Ureter (tissue), 1 donor: ENCODE measurements at regions not wholly inside any gene's neighbourhood (a gene's known extent, or its start where the extent isn't known, plus 50 kb on each side); places are given as distances from the start of the nearest gene placed in this dataset.

Source experiments
- DNase-seq: peaks from one replicate; pipeline ENCODE4 v3.0.0-alpha.2; 2020; ENCODE audit warnings: low spot score
- donor health status: DM: yes; HTN: yes; CAD: no.

DNA sequence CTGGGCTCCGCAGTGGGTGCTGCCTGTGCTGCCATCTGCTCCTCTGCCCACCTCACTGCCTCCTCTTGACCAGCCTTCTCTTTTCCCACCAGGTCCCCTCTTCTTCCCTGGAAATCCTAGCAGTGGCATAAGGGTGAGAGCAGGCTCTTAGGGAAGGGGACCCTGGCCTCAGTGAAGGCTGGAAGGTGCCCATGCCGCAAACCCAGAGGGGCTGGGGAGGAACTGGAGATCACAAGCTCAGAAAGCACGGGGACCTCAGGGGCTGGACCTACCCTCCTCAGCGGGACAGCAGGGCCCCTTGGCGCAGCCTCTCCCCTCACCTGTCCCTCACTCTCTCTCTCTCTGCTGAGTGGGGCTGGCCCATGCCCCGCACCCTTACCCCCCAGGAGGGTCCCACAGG is 144.4 kb upstream of the IRX2 start:
- DNase-seq, result peak; percentile 34

DNA sequence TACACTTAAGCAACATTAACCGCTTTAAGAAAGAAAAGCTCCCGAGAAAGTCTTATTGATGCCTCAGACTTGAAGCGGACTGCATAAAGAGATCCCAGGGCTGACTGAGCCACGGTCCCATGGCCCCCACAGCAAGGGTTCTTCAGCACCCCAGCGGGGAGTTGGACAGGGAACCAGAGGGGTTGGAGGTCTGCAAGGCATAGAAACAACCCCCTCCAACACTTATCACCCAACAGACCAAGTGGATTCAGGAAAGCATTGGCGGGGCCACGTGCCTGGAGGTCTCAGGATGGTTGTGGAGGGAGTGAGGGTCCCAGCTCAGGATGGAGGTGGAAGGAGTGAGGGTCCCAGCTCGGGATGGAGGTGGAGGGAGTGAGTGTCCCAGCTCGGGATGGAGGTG is 143.7 kb upstream of the IRX2 start:
- DNase-seq, result peak; percentile 18

DNA sequence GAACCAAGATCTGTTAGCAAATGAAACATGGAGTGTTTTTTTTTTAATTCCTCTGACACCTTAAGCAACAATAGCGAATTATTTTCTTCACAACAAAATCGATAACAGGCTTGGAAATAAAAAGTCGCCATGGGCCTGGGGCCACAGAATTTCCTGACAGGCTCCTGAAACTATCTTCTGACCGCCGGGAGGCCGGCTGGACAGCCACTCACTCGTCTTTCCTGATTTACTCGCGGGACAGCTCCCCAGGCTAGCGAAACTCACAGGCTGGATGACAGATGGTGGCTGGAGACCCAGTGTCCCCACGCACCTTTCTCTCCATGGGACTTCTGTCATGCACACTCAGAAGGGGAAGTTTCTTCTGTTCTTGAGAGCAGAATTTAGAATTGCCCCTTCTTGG is 143.3 kb upstream of the IRX2 start:
- DNase-seq, result peak; percentile 25

DNA sequence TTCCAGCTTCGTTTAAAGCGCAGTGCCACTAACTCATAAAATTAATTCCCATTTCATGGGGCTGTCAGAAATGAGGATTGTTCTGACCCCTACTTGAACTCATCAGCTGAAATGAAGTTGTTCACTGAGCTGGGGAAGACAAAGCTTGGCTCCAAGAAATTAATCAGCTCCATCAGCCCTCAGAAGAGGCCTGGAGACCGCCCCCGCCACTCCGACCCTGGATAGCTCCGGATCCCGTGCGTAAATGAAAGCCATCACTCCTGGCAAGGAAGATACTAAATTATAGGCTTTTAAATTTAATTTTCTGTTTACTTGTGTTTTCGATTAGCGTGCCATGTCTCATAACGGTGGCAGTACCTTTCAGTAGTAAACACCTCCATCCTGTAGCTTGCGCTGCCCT is 142.8 kb upstream of the IRX2 start:
- peak; percentile 19 for DNase-seq

DNA sequence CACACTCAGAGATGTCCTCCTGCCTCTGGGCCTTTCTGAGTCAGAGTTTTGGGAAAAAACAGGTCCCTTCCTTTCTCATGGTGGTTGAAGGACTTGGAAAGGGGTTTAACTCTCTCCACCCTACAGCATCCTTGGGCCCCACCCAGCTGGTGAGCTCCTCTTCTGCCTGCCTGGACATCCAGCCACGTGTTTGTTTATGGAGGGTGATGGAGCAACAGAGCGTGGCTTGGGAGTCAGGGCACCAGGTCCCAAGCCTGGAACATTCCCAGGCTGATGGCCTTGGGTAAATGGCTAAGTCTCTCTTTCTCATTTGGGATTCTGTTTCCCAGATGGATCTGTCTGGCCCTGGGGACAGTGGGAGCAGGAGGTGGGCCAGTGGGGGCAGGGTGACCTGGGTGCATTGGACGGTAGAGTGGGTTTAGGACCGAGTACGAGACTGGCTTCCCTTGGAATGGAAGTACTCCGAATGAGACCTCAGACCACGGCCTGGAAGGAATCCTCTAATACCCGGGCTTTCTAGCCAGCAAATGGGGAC is 141.1 kb upstream of the IRX2 start:
- peak; percentile 34 for DNase-seq

DNA sequence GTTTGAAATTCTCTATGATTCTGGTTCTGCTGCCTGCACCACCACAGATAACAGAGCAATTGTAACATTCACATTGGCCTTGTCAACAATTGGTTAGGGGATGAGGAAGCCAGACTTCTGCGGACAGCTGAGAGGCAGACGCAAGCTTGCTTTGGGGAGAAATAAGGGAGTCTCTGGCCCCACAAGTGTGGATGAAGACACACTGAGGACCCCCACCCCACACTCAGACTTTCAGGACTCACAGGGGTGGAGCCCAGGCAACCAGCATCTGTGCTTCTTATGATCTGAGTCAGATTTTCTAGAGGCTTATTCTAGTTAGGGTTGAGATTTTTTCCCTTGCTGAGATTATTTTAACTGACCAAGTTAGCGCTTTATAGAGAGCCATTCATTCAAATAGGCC is 140.3 kb upstream of the IRX2 start:
- peak; percentile 19 for DNase-seq

DNA sequence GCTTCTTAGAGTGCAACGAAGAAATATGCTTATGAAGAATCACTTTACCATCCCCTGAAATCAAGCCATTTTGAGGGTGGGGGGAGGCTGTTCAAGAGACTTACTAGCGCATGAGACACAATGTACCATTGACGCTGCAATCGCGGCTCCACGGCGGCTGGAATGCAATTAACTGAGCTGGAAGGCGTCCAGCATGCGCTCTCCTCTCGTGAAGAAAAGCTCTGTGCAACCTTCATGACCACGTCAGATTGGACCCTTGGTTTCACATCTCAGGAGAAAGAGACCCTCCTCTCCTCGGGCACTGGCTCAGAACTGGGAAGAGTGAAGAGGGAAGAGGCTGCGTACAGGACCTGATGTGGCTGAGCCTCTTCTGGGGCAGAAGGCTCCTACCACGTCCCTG is 138.5 kb upstream of the IRX2 start:
- peak; percentile 15 for DNase-seq

DNA sequence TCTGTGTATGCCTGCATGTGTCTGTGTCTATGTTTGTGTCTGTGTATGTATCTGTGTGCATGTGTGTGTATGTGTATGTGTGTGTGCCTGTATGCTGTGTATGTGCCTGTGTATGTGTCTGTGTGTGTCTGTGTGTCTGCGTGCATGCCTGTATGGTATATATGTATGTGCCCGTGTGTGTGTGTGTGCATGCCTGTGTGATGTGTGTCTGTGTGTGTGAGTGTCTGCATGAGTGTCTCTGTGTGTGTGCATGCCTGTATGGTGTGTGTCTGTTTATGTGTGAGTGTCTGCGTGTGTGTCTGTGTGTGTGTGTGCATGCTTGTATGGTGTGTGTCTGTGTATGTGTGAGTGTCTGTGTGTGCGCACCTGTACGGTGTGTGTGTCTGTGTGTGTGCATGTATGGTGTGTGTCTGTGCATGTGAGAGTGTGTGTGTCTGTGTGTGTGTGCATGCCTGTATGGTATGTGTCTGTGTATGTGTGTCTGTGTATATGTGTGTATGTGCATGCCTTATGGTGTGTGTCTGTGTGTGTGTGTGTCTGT is 137.1 kb upstream of the IRX2 start:
- no peak for DNase-seq

DNA sequence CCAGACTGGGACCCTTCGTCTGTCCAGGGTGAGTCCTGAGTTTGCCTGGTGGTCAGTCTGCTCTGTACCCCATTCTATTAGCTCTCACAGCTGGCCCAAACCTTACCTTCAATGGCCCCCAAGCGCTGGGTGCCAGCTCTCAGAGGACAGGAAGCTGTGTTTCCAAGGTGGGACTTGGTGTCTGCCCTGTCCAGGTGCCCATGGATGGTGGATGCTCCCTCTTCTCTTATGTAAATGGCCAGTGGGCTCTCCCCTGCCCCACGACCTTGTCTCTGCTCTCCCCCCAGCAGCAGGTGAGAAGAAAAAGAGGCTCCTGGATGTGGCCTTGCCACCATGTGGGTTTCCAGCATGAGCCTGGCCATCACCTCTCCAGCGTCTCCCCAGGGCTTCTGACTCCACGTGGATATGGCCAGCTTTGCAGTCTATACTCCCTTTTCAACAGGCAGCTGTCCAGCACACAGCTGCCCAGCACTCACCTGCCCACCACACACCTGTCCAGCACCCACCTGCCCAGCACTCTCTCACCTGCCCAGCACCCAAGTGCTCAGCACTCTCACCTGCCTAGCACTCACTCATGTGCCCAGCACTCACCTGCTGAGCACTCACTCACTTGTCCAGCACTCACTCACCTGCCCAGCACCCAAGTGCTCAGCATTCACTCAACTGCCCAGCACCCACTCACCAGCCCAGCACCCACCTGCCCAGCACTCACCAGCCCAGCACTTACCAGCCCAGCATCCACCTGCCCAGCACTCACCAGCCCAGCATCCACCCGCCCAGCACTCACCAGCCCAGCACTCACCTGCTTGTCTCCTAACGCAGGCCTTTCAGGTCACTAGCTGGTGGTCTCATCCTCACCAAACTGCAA is 136.2 kb upstream of the IRX2 start:
- peak; percentile 38 for DNase-seq

DNA sequence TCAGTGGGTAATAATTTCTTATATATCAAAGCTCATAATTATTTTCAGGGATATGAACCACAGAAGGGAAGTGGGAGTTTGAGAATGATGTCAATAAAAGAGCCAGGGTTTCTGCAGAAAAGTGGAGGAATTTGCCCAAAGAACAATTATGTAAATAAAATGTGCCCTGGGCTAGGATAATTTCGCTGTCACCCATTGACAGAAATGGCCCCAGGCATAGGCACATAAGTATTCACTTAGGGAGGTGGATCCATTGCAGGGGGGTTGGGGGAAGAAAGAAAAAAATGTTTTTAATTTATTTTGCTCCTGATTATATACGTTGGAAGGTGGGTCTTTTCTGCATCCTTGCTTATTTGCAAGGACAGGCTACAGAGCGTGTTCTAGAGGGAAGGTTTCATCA is 135.1 kb upstream of the IRX2 start:
- peak; percentile 6 for DNase-seq

DNA sequence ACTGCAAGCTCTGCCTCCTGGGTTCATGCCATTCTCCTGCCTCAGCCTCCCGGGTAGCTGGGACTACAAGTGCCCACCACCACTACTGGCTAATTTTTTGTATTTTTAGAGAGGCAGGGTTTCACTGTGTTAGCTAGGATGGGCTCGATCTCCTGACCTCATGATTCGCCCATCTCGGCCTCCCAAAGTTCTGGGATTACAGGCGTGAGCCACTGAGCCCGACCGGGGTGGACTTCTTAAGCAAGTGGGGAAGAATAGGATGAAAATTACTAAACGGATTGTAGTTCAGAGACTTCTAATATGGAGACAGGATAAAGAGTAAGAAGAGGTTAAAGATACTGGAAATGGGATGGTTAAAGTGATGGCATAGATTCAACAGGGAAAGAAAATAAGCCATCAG is 132.3 kb upstream of the IRX2 start:
- peak; percentile 14 for DNase-seq

DNA sequence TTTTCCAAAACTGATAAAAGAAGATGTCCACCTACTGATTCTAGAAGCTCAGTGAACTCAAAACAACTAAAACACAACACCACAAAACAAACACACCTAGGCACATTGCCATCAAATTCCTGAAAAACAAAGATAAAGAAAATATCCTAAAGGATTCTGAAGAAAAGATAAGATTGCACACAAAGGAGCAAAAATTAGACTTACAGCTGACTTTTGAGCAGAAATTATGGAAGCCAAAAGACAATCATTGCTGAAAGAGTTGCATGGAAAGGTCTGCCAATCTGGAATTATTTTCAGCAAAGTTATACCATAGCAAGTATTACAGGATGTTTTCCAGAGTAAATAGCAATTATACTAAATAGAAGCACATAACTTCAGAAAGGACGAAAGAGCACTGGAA is 128.2 kb upstream of the IRX2 start:
- no peak for DNase-seq

DNA sequence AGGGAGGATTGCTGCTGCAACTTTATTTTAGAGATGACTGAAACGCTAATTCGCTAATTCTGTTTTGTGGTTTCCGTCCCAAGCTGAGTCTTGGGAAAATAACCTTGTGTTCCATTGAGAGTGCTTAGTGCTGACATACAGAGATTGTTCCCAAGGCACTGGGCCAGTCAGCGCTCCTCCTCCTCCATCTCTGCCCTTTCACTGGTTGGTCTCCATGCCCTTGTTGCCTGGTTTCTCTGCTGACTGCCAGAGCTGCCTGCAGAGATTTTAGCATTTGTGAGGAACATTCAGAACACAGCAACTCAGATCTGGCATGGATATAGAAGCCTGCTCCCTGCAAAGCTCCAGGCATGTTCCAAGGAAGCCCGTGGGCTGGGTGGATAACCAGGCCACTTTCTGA is 126.0 kb upstream of the IRX2 start:
- DNase-seq, result peak; percentile 10

DNA sequence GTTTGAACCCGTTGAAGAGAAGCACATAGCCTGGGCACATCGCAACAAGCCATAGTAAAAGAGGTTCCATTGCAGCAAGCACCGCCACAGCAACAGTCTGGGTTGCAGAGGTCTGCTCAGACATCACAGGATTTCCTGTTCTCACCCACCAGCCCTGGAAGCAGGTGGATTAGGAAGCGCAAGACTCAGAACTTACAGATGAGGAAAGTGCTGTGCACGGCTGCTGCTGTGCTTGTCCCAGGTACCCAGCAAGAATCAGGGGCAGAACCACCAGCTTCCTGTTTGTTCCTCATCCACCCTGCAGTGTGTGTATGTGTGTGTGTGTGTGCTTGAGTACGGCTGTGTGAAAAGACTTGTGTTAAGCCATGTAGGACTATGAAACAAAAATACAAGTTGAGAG is 124.7 kb upstream of the IRX2 start:
- no peak for DNase-seq

DNA sequence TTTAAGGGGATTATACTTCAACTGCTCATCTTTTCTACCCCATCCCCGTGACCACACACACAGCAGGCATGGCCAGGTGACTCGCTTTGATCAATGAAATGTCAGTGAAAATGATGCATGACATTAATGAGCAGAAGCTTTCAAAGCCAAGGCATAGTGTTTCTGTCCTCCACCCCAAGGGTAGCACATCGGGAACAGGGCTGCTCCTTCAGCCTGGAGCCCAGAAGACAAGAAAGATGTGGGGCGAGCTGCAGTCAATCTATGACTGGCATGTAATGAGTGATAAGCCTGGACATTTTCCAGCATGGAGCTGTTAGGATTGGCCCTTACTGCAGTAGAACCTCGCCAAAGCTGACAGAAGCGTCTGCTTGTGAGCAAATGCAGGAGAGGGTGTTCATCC is 122.6 kb upstream of the IRX2 start:
- peak; percentile 18 for DNase-seq

DNA sequence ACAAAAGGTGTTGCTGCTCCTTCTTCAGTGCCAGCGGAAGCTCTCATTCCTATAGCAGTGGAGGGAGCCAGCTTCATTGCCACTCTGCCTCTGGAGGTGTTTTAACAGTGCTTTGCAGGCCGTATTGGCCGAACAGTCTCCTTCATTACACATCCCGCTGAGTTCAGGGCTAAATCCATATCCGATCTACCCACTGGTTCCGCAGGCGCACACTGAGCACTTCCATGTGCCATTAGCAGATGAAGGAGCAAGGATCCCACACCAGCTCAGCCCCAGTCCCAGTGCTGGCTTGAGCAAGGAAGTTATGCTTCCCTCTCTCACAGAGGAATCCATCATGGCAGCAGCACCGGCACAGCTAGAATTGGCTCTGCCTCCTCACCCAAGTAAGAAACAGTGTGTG is 121.2 kb upstream of the IRX2 start:
- DNase-seq, result no peak

DNA sequence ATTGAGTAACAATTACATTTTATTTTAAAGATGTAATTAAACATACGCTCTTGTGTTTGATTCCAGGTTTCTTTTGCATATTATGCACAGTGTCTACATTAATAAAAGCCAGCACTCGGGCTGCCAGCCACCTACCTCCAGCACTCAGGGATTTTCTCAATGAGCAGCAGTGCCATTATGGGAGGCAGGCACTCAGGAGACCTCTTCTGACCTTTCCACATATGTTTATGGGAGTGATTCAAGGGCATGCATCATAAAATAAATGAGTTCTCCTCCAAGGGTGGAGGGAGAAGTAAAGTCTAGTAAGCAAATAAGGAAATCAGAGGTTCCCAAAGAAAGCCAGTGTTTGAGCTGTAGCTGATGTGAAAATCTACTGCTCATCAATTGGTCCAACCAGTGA is 119.8 kb upstream of the IRX2 start:
- DNase-seq, result no peak

DNA sequence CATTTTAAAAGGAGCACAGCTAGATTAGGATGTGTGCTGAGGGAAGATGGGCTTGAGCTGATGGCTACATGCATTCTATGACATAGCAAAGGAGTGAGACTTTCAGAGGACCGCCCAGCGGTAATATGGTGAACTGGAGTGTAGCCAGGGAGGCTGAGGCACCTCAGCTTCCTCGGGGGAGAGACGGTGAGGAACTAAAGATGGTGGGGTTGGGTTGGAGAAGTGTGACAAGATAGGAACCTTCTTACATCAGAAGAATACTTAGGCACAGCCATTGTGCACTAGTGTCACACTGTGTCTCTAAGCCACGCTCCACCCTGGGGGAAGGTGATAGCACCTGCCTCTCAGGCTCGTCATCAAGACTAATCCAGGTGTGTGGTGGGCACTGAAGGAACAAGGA is 118.0 kb upstream of the IRX2 start:
- peak; percentile 12 for DNase-seq

DNA sequence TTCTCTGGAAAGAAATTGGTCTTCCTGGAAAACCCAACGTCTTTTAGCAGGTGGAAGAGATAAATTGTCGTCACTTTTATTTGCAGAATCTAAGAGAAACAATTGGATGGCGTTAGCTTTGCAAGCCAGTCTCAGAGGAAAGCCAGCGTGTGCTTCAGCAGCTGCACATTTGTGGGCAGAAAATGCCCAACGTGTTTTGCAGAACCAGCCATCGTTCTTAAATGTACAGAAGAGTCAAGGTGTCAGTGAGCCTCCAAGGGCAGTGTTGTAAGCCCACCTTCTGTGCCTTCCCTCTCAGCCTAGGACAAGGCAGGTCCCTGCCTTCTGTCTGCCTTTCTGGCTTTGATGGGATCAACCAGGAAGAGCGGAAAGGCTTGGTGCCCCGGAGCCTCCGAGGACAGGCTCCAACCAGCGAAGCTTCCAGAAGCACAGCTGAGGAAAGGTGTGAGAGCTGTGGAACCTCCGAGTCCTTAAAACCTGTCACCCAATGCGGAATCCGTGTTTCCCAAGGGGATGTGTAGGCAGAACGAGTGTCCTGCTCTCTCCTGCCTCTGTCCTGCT is 116.0 kb upstream of the IRX2 start:
- no peak for DNase-seq

DNA sequence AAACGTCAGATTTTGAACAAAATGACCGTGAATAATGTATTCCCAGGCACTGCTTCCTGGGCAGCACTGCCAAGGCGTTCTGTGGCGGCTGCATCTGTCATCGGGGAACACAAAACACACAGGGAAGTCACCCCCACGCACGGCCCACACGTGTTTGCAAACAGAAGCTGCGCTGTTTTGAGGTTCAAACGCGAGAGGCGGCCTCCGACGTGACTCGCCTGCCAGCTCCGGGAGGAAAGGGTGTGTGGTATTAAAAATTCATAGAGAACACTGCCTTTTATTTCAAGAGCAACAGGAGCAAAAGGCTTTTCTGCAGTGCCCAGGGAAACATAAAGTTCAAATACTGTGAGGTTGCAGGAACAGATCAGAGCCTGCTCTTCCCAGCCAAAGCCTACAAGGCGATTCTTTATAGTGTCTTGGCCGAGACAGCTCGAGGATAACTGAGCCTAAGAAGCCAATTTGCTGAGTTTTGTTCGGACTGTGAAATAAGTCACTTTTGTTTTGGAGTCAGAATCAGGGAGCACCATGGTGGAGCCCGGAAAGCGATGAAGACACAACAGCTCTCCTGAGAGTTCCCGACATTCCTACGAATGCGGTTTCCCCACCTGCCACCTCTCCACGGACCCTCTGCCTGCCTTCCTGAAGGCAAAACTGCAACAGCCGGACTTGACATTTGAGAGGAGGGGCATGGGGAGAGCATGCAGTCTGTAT is 115.3 kb upstream of the IRX2 start:
- DNase-seq, result peak; percentile 40

DNA sequence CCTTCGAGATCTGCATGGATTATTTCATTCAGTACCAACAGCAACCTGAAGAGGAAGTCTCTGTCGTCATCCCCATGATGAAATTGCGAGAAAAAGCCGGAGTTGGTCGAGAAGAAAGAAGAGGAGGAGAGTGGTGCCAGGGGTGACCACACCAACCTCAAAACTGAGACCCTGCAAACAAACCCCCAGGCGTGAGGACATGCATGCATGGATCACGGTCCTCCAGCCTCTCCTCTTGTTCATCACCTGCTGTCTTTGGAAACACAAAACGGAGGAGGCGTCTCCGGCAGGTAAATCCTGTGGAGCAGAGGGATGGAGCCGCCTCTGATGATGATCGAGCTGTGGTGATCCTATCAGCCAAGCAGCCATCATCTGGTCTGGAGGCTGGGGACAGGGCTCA is 114.4 kb upstream of the IRX2 start:
- peak; percentile 19 for DNase-seq

DNA sequence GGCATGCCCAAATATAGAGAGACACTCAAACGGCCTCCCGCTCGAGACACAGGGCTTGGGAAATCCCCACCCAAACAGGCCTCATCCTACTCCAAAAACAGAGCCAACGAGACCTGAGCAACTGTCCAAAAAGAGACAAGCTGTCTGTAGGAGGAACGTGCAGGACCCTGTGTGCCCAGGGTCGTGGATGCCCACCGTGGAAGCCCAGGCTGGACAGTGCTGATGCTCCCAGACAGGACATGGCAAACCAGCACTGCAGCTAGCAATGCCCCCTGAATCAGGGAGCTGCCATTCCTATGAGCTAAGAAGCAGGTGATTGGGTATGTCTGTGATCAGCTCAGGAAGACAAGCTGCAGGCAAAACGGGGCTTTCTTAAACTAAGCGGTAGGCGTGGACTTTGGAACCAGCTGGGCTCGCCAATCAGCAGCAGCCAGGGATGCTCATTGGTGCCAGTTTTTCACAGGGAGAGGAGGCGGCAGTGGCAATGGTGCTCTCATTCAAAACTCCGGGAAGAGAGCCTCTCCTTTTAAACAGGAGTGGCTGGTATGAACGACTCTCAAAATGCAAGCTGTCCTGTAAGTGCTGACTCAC is 113.1 kb upstream of the IRX2 start:
- DNase-seq, result no peak
